ENCODE measurements at regions not wholly inside any gene's neighbourhood (a gene's known extent, or its start where the extent isn't known, plus 50 kb on each side); places are given as distances from the start of the nearest gene placed in this dataset.
A peak's percentile ranks its signal among the peaks of the same experiment; 100 is the strongest.

- DNase-seq (no peak), ATAC-seq (no peak)
Measured at GRCh38 chr2:8049176-8049575, 632.7 kb upstream of the ID2 start.

GRCh38 chr2:8049851-8050571 is 631.8 kb upstream of the ID2 start:
- ATAC-seq (peak; percentile 86), DNase-seq (peak; percentile 19)

- ATAC-seq (no peak), DNase-seq (no peak)
Measured at GRCh38 chr2:8053216-8053615, 628.6 kb upstream of the ID2 start.

- DNase-seq (no peak), ATAC-seq (no peak)
Measured at GRCh38 chr2:8054070-8054469, 627.8 kb upstream of the ID2 start.

- DNase-seq: no peak
- no peak for ATAC-seq
Measured at GRCh38 chr2:8058652-8059051, 623.2 kb upstream of the ID2 start.

- DNase-seq (no peak), ATAC-seq (no peak)
Measured at GRCh38 chr2:8059255-8059654, 622.6 kb upstream of the ID2 start.

GRCh38 chr2:8059794-8060193 is 622.1 kb upstream of the ID2 start:
- DNase-seq: no peak
- ATAC-seq: no peak

GRCh38 chr2:8061219-8061618 is 620.6 kb upstream of the ID2 start:
- ATAC-seq: no peak
- DNase-seq: no peak

- no peak for ATAC-seq
- DNase-seq: no peak
Measured at GRCh38 chr2:8064603-8065002, 617.3 kb upstream of the ID2 start.

GRCh38 chr2:8065191-8065590 is 616.7 kb upstream of the ID2 start:
- DNase-seq: no peak
- no peak for ATAC-seq

GRCh38 chr2:8067784-8068336 is 614.0 kb upstream of the ID2 start:
- no peak for DNase-seq
- ATAC-seq: no peak

- ATAC-seq (no peak), DNase-seq (no peak)
Measured at GRCh38 chr2:8072907-8073306, 608.9 kb upstream of the ID2 start.

GRCh38 chr2:8073916-8074315 is 607.9 kb upstream of the ID2 start:
- no peak for DNase-seq
- no peak for ATAC-seq

- no peak for DNase-seq
- ATAC-seq: no peak
Measured at GRCh38 chr2:8076448-8077342, 605.2 kb upstream of the ID2 start.

- DNase-seq: no peak
- ATAC-seq: no peak
Measured at GRCh38 chr2:8078705-8079104, 603.2 kb upstream of the ID2 start.

GRCh38 chr2:8080063-8080462 is 601.8 kb upstream of the ID2 start:
- no peak for DNase-seq
- no peak for ATAC-seq

- no peak for DNase-seq
- ATAC-seq: no peak
Measured at GRCh38 chr2:8081130-8081529, 600.7 kb upstream of the ID2 start.

- DNase-seq: no peak
- no peak for ATAC-seq
Measured at GRCh38 chr2:8082840-8083239, 599.0 kb upstream of the ID2 start.

GRCh38 chr2:8086357-8086756 is 595.5 kb upstream of the ID2 start:
- ATAC-seq (no peak), DNase-seq (no peak)

- no peak for ATAC-seq
- no peak for DNase-seq
Measured at GRCh38 chr2:8086796-8087479, 594.9 kb upstream of the ID2 start.

- DNase-seq: no peak
Measured at GRCh38 chr2:8087480-8087840, 594.4 kb upstream of the ID2 start.

GRCh38 chr2:8088810-8089209 is 593.0 kb upstream of the ID2 start:
- DNase-seq (no peak), ATAC-seq (no peak)

More at GRCh38 chr2:8087480-8087840, 594.4 kb upstream of the ID2 start:
- no peak for ATAC-seq

GRCh38 chr2:8089596-8089995 is 592.3 kb upstream of the ID2 start:
- no peak for ATAC-seq
- DNase-seq: no peak
